HEK293 (cell line): ENCODE measurements at regions not wholly inside any gene's neighbourhood (a gene's known extent, or its start where the extent isn't known, plus 50 kb on each side); places are given as distances from the start of the nearest gene placed in this dataset.
A peak's percentile ranks its signal among the peaks of the same experiment; 100 is the strongest.

Experiments
- CTCF ChIA-PET: fragments of 350-600 bp; formaldehyde crosslinking; extraction: SDS; loops from one replicate; lab custom pipeline; 2021; ENCODE audit warnings: antibody characterized with exemption; lab: Yijun Ruan, JAX
- POLR2A ChIA-PET: fragments of 300-600 bp; formaldehyde crosslinking; extraction: SDS; loops from one replicate; lab custom pipeline; 2020; ENCODE audit warnings: antibody characterized with exemption, inconsistent platforms; lab: Yijun Ruan, JAX
- H3K27ac ChIP-seq: fragments of 200-500 bp; sonication (Bioruptor generic); 2 replicates; pipeline ENCODE4 v1.5.1; 2014; ENCODE audit warnings: low read depth, low read length, control low read depth, inconsistent platforms; ENCODE audit errors: extremely low read depth
- H3K36me3 ChIP-seq, 2 experiments: fragments of 200-500 bp in 1 of 2; sonication (Bioruptor generic) in 1 of 2; 1 replicate in 1 of 2; 2 replicates in 1 of 2; pipeline ENCODE4 v1.5.1; 2014 to 2017; ENCODE audit warnings: inconsistent platforms in 2 of 2, low read length in 2 of 2; ENCODE audit not compliant: control insufficient read depth in 2 of 2, insufficient read depth in 1 of 2
- H3K4me1 ChIP-seq: fragments of 200-500 bp; sonication (Bioruptor generic); 2 replicates; pipeline ENCODE4 v1.5.1; 2014; ENCODE audit warnings: mild to moderate bottlenecking, low read length, inconsistent platforms; ENCODE audit not compliant: control insufficient read depth, insufficient read depth
- H3K4me3 ChIP-seq: 2 replicates; pipeline ENCODE4 v1.5.1; 2011; ENCODE audit warnings: low read depth, mild to moderate bottlenecking, control low read depth, low read length, moderate library complexity
- H3K9me3 ChIP-seq: fragments of 200-500 bp; sonication (Bioruptor generic); 2 replicates; pipeline ENCODE4 v1.5.1; 2014; ENCODE audit warnings: low read depth, low read length, inconsistent platforms; ENCODE audit not compliant: control insufficient read depth, insufficient read depth
- GLIS1 ChIP-seq: fragments of 450-650 bp; formaldehyde crosslinking; IDR thresholded peaks from 2 replicates; pipeline ENCODE4 v1.5.1; 2016; ENCODE audit warnings: missing biosample characterization, missing genetic modification characterization
- ZBTB1 ChIP-seq: fragments of 450-650 bp; formaldehyde crosslinking; IDR thresholded peaks from 2 replicates; pipeline ENCODE4 v1.5.1; 2016; ENCODE audit warnings: missing biosample characterization, missing genetic modification characterization
- ZBTB17 ChIP-seq: fragments of 450-650 bp; formaldehyde crosslinking; IDR thresholded peaks from 2 replicates; pipeline ENCODE4 v1.5.1; 2016; ENCODE audit warnings: missing biosample characterization, missing genetic modification characterization
- ZBTB21 ChIP-seq: fragments of 450-650 bp; formaldehyde crosslinking; IDR thresholded peaks from 2 replicates; pipeline ENCODE4 v1.5.1; 2017; ENCODE audit warnings: missing biosample characterization, missing genetic modification characterization
- ZBTB48 ChIP-seq: fragments of 450-650 bp; formaldehyde crosslinking; IDR thresholded peaks from 2 replicates; pipeline ENCODE4 v1.5.1; 2016; ENCODE audit warnings: missing biosample characterization, missing genetic modification characterization
- ZBTB7A ChIP-seq: fragments of 450-650 bp; formaldehyde crosslinking; IDR thresholded peaks from 2 replicates; pipeline ENCODE4 v1.5.1; 2016; ENCODE audit warnings: low read depth, missing biosample characterization, missing genetic modification characterization
- ZFHX2 ChIP-seq: fragments of 450-650 bp; formaldehyde crosslinking; conservative IDR thresholded peaks from 2 replicates; pipeline ENCODE4 v1.5.1; 2016; ENCODE audit warnings: missing biosample characterization, missing genetic modification characterization
- ZNF133 ChIP-seq: fragments of 450-650 bp; formaldehyde crosslinking; IDR thresholded peaks from 2 replicates; pipeline ENCODE4 v1.5.1; 2016; ENCODE audit warnings: missing biosample characterization, missing genetic modification characterization
- ZNF155 ChIP-seq: fragments of 450-650 bp; formaldehyde crosslinking; IDR thresholded peaks from 2 replicates; pipeline ENCODE4 v1.5.1; 2016; ENCODE audit warnings: missing biosample characterization, missing genetic modification characterization
- ZNF248 ChIP-seq: fragments of 450-650 bp; formaldehyde crosslinking; IDR thresholded peaks from 2 replicates; pipeline ENCODE4 v1.5.1; 2017; ENCODE audit warnings: missing biosample characterization, missing genetic modification characterization
- ZNF544 ChIP-seq: fragments of 450-650 bp; formaldehyde crosslinking; IDR thresholded peaks from 2 replicates; pipeline ENCODE4 v1.5.0; 2017; ENCODE audit warnings: missing biosample characterization, missing genetic modification characterization
- ZNF600 ChIP-seq: fragments of 450-650 bp; formaldehyde crosslinking; IDR thresholded peaks from 2 replicates; pipeline ENCODE4 v1.5.1; 2016; ENCODE audit warnings: missing biosample characterization, missing genetic modification characterization
- ZNF629 ChIP-seq: fragments of 450-650 bp; formaldehyde crosslinking; IDR thresholded peaks from 2 replicates; pipeline ENCODE4 v1.5.1; 2017; ENCODE audit warnings: missing biosample characterization, missing genetic modification characterization
- ZNF660 ChIP-seq: fragments of 450-650 bp; IDR thresholded peaks from 2 replicates; pipeline ENCODE4 v1.5.1; 2018; ENCODE audit warnings: missing biosample characterization, mild to moderate bottlenecking, missing genetic modification characterization
- ZNF707 ChIP-seq: fragments of 450-650 bp; formaldehyde crosslinking; IDR thresholded peaks from 2 replicates; pipeline ENCODE4 v1.5.1; 2016; ENCODE audit warnings: missing biosample characterization, missing genetic modification characterization
- ZNF768 ChIP-seq: fragments of 450-650 bp; formaldehyde crosslinking; IDR thresholded peaks from 2 replicates; pipeline ENCODE4 v1.5.1; 2018; ENCODE audit warnings: missing biosample characterization, mild to moderate bottlenecking, missing genetic modification characterization
- ZSCAN30 ChIP-seq: fragments of 450-650 bp; IDR thresholded peaks from 2 replicates; pipeline ENCODE4 v1.5.1; 2018; ENCODE audit warnings: missing biosample characterization, mild to moderate bottlenecking, missing genetic modification characterization, moderate library complexity
- TF ChIP-seq, protein P1 (sequence below): fragments of 450-650 bp; formaldehyde crosslinking; IDR thresholded peaks from 2 replicates; pipeline ENCODE4 v1.5.1; 2016; ENCODE audit warnings: missing biosample characterization, missing genetic modification characterization
- TF ChIP-seq, protein P2 (sequence below): fragments of 450-650 bp; formaldehyde crosslinking; IDR thresholded peaks from 2 replicates; pipeline ENCODE4 v1.5.1; 2016; ENCODE audit warnings: missing biosample characterization, missing genetic modification characterization
- TF ChIP-seq, protein P3 (sequence below): fragments of 450-650 bp; formaldehyde crosslinking; IDR thresholded peaks from 2 replicates; pipeline ENCODE4 v1.5.1; 2016; ENCODE audit warnings: missing biosample characterization, missing genetic modification characterization
- TF ChIP-seq, protein P4 (sequence below): fragments of 450-650 bp; formaldehyde crosslinking; IDR thresholded peaks from 2 replicates; pipeline ENCODE4 v1.5.1; 2016; ENCODE audit warnings: missing biosample characterization, missing genetic modification characterization, low read depth
- TF ChIP-seq, protein P5 (sequence below): fragments of 450-650 bp; formaldehyde crosslinking; IDR thresholded peaks from 2 replicates; pipeline ENCODE4 v1.5.1; 2016; ENCODE audit warnings: missing biosample characterization, missing genetic modification characterization
- TF ChIP-seq, protein P6 (sequence below): fragments of 450-650 bp; formaldehyde crosslinking; IDR thresholded peaks from 2 replicates; pipeline ENCODE4 v1.5.1; 2016; ENCODE audit warnings: missing biosample characterization, missing genetic modification characterization

DNA sequence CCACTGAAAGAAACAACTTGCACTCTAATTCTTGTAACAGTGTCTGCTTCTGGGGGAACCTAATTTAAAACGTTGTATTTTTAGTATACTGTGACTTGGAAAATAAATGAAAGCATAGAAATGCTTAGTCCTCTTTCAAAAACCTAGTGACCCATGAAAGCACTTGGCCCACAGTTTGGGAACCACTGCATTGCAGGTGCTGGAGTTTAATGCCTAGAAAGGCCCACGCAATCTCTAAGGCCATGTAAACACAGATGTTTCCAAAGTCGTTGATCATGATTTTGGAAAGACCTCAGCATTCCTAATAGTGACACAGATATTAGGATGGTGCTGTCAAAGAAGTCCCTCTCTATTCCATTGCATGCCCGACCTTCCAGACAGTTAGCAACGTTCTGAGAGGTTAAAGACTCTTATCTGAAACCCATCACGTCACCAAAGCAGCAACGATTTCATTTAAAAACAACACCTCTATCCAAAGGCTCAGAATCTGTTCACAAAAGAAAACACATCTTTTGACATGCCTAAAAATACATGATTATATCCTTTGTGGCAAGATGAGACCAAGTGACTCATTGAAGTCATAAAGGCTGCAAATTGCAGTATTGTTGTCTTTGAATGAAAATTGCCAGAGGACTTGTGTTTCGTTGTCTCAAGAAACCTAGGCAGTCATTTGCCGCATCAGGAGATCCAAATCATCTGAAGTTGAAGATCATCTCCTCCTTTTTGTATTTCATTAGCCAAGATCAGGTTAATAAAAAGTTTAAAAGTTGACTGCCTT, 328.0 kb upstream of the ZNF507 start (continued):
- TF ChIP-seq, protein P1, sequence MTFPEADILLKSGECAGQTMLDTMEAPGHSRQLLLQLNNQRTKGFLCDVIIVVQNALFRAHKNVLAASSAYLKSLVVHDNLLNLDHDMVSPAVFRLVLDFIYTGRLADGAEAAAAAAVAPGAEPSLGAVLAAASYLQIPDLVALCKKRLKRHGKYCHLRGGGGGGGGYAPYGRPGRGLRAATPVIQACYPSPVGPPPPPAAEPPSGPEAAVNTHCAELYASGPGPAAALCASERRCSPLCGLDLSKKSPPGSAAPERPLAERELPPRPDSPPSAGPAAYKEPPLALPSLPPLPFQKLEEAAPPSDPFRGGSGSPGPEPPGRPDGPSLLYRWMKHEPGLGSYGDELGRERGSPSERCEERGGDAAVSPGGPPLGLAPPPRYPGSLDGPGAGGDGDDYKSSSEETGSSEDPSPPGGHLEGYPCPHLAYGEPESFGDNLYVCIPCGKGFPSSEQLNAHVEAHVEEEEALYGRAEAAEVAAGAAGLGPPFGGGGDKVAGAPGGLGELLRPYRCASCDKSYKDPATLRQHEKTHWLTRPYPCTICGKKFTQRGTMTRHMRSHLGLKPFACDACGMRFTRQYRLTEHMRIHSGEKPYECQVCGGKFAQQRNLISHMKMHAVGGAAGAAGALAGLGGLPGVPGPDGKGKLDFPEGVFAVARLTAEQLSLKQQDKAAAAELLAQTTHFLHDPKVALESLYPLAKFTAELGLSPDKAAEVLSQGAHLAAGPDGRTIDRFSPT (tag by site-specific recombination): no peak
- TF ChIP-seq ZNF707 (tag by site-specific recombination) (no peak), ZBTB7A (tag by site-specific recombination) (no peak), ZNF768 (tag by site-specific recombination) (no peak)
- TF ChIP-seq, all 188 proteins: peak for 0

DNA sequence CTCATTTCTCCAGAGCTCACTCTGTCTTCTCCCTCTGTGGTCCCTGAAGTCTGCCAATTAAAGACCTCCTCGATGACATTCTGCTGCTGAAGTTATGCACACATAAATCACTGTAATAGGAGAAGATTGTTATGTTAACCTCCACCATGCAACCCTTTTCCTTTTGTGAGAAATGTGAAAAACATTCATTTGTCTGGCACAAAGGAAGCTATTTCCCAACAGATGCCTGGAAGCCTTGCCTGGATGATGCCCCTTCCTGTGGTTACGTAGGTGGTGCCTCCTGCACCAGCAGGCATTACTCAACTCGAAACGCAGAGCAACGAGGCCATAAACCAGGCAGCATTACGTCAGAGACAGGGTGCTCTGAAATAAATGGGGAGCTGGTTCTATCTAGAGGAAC, 327.4 kb upstream of the ZNF507 start:
- ChIA-PET CTCF (interaction anchor here (0.7 kb wide), 1 partner anchor 535 kb away, joined by 3 read pairs; no protein-coding TSS in a partner anchor), POLR2A (no interaction called here)
- TF ChIP-seq ZNF768 (tag by site-specific recombination) (no peak), ZNF544 (no peak), ZBTB48 (tag by site-specific recombination) (peak; percentile 57; the same call in 1 of the 2 replicates), GLIS1 (peak; percentile 100), ZBTB21 (tag by site-specific recombination) (peak; percentile 92), ZBTB17 (tag by site-specific recombination) (peak; percentile 85), ZFHX2 (tag by site-specific recombination) (peak; percentile 31), ZSCAN30 (no peak), ZNF629 (peak; percentile 36; the same call in 1 of the 2 replicates), ZBTB1 (tag by site-specific recombination) (no peak), ZNF600 (tag by site-specific recombination) (no peak), ZNF660 (tag by site-specific recombination) (peak; percentile 66; the same call in 1 of the 2 replicates), ZNF133 (tag by site-specific recombination) (no peak), ZNF155 (tag by site-specific recombination) (no peak), ZNF248 (tag by site-specific recombination) (no peak)
- TF ChIP-seq, protein P2, sequence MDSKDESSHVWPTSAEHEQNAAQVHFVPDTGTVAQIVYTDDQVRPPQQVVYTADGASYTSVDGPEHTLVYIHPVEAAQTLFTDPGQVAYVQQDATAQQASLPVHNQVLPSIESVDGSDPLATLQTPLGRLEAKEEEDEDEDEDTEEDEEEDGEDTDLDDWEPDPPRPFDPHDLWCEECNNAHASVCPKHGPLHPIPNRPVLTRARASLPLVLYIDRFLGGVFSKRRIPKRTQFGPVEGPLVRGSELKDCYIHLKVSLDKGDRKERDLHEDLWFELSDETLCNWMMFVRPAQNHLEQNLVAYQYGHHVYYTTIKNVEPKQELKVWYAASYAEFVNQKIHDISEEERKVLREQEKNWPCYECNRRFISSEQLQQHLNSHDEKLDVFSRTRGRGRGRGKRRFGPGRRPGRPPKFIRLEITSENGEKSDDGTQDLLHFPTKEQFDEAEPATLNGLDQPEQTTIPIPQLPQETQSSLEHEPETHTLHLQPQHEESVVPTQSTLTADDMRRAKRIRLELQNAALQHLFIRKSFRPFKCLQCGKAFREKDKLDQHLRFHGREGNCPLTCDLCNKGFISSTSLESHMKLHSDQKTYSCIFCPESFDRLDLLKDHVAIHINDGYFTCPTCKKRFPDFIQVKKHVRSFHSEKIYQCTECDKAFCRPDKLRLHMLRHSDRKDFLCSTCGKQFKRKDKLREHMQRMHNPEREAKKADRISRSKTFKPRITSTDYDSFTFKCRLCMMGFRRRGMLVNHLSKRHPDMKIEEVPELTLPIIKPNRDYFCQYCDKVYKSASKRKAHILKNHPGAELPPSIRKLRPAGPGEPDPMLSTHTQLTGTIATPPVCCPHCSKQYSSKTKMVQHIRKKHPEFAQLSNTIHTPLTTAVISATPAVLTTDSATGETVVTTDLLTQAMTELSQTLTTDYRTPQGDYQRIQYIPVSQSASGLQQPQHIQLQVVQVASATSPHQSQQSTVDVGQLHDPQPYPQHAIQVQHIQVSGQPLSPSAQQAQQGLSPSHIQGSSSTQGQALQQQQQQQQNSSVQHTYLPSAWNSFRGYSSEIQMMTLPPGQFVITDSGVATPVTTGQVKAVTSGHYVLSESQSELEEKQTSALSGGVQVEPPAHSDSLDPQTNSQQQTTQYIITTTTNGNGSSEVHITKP (tag by site-specific recombination): 0 out of 2 replicates have a peak, but pooled peaks have one; percentile 21
- TF ChIP-seq, protein P3, sequence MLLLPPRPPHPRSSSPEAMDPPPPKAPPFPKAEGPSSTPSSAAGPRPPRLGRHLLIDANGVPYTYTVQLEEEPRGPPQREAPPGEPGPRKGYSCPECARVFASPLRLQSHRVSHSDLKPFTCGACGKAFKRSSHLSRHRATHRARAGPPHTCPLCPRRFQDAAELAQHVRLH: no peak
- TF ChIP-seq, protein P4, sequence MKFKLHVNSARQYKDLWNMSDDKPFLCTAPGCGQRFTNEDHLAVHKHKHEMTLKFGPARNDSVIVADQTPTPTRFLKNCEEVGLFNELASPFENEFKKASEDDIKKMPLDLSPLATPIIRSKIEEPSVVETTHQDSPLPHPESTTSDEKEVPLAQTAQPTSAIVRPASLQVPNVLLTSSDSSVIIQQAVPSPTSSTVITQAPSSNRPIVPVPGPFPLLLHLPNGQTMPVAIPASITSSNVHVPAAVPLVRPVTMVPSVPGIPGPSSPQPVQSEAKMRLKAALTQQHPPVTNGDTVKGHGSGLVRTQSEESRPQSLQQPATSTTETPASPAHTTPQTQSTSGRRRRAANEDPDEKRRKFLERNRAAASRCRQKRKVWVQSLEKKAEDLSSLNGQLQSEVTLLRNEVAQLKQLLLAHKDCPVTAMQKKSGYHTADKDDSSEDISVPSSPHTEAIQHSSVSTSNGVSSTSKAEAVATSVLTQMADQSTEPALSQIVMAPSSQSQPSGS: peak; percentile 87
- TF ChIP-seq, protein P5, sequence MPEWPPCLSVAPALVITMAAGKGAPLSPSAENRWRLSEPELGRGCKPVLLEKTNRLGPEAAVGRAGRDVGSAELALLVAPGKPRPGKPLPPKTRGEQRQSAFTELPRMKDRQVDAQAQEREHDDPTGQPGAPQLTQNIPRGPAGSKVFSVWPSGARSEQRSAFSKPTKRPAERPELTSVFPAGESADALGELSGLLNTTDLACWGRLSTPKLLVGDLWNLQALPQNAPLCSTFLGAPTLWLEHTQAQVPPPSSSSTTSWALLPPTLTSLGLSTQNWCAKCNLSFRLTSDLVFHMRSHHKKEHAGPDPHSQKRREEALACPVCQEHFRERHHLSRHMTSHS (tag by site-specific recombination): no peak
- TF ChIP-seq, protein P6, sequence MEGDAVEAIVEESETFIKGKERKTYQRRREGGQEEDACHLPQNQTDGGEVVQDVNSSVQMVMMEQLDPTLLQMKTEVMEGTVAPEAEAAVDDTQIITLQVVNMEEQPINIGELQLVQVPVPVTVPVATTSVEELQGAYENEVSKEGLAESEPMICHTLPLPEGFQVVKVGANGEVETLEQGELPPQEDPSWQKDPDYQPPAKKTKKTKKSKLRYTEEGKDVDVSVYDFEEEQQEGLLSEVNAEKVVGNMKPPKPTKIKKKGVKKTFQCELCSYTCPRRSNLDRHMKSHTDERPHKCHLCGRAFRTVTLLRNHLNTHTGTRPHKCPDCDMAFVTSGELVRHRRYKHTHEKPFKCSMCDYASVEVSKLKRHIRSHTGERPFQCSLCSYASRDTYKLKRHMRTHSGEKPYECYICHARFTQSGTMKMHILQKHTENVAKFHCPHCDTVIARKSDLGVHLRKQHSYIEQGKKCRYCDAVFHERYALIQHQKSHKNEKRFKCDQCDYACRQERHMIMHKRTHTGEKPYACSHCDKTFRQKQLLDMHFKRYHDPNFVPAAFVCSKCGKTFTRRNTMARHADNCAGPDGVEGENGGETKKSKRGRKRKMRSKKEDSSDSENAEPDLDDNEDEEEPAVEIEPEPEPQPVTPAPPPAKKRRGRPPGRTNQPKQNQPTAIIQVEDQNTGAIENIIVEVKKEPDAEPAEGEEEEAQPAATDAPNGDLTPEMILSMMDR (tag by site-specific recombination): no peak
- H3K9me3 ChIP-seq: no peaks in the 10 kb centered on the region; the same call in 1 of the 2 replicates
- H3K4me3 ChIP-seq: no peak overlapping the region
- H3K36me3 ChIP-seq: no peaks in the 10 kb centered on the region
- peaks cover 21% of the 10 kb centered on the region for H3K4me1 ChIP-seq
- peak overlapping the region; percentile 21 for H3K27ac ChIP-seq
